ENCODE measurements at regions not wholly inside any gene's neighbourhood (a gene's known extent, or its start where the extent isn't known, plus 50 kb on each side); places are given as distances from the start of the nearest gene placed in this dataset.

- H3K4me2 ChIP-seq = no peak overlapping the region
Observed at GRCh38 chr13:64912141-64912540, 2318.0 kb downstream of the PCDH9 start.

More at GRCh38 chr13:64912141-64912540, 2318.0 kb downstream of the PCDH9 start:
- no peaks in the 10 kb centered on the region for H3K79me2 ChIP-seq (replicated peaks; ENCODE audit: insufficient read depth)
- H4K20me1 ChIP-seq (replicated peaks; ENCODE audit: insufficient read depth) = no peaks in the 10 kb centered on the region
- no peak overlapping the region for H3K4me3 ChIP-seq
- no peak overlapping the region for H3K27ac ChIP-seq (ENCODE audit: low read depth)
- no peak for TF ChIP-seq ZNF114 (CRISPR knock-in tag; IDR thresholded peaks at IDR 0.05)
- no peak for TF ChIP-seq ETS1 (IDR thresholded peaks at IDR 0.05)
- TF ChIP-seq ZNF462 (CRISPR knock-in tag; IDR thresholded peaks at IDR 0.05) = no peak
- no peak for TF ChIP-seq EZH2 (IDR thresholded peaks at IDR 0.05; ENCODE audit: low read depth, unreplicated experiment)
- no peak for TF ChIP-seq CTCF (conservative IDR thresholded peaks at IDR 0.05; ENCODE audit: low read depth in 2 of 2)
- no peak for TF ChIP-seq STAT1 (IDR thresholded peaks at IDR 0.05; ENCODE audit: unreplicated experiment)
- no peak for TF ChIP-seq ZNF331 (CRISPR knock-in tag; IDR thresholded peaks at IDR 0.05; ENCODE audit: low read depth)
- no peak for TF ChIP-seq CREB1 (CRISPR knock-in tag; IDR thresholded peaks at IDR 0.05; ENCODE audit: low read depth)
- TF ChIP-seq, protein P1, sequence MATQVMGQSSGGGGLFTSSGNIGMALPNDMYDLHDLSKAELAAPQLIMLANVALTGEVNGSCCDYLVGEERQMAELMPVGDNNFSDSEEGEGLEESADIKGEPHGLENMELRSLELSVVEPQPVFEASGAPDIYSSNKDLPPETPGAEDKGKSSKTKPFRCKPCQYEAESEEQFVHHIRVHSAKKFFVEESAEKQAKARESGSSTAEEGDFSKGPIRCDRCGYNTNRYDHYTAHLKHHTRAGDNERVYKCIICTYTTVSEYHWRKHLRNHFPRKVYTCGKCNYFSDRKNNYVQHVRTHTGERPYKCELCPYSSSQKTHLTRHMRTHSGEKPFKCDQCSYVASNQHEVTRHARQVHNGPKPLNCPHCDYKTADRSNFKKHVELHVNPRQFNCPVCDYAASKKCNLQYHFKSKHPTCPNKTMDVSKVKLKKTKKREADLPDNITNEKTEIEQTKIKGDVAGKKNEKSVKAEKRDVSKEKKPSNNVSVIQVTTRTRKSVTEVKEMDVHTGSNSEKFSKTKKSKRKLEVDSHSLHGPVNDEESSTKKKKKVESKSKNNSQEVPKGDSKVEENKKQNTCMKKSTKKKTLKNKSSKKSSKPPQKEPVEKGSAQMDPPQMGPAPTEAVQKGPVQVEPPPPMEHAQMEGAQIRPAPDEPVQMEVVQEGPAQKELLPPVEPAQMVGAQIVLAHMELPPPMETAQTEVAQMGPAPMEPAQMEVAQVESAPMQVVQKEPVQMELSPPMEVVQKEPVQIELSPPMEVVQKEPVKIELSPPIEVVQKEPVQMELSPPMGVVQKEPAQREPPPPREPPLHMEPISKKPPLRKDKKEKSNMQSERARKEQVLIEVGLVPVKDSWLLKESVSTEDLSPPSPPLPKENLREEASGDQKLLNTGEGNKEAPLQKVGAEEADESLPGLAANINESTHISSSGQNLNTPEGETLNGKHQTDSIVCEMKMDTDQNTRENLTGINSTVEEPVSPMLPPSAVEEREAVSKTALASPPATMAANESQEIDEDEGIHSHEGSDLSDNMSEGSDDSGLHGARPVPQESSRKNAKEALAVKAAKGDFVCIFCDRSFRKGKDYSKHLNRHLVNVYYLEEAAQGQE (IDR thresholded peaks at IDR 0.05; ENCODE audit: unreplicated experiment) = no peak
- no peak for TF ChIP-seq EZH2phosphoT487 (IDR thresholded peaks at IDR 0.05; ENCODE audit: unreplicated experiment)
- no peak for TF ChIP-seq POLR2AphosphoS5 (IDR thresholded peaks at IDR 0.05; ENCODE audit: low read depth)
- TF ChIP-seq JUNB (IDR thresholded peaks at IDR 0.05; ENCODE audit: unreplicated experiment) = no peak
- no peak for TF ChIP-seq NANOG (IDR thresholded peaks at IDR 0.05; ENCODE audit: borderline replicate concordance)
- Mint-ChIP-seq H3K4me1 (no peaks in the 10 kb centered on the region), H3K4me3 (no peak overlapping the region), H3K27me3 (ENCODE audit: insufficient read depth, low read depth, poor library complexity) (no peaks in the 10 kb centered on the region), H3K9me3 (no peaks in the 10 kb centered on the region; the same call in 2 of the 3 replicates), H3K36me3 (ENCODE audit: low read depth) (peaks cover 4% of the 10 kb centered on the region; the same call in 1 of the 3 replicates), H3K27ac (no peak overlapping the region)
- no peak for DNase-seq (ENCODE audit: low spot score)
- H3K9me2 ChIP-seq (ENCODE audit: insufficient read depth) = no peaks in the 10 kb centered on the region
- no peaks in the 10 kb centered on the region for H3K27me3 ChIP-seq (ENCODE audit: insufficient read depth)
- H3F3A ChIP-seq (replicated peaks; ENCODE audit: low read depth) = no peaks in the 10 kb centered on the region
- no peak for ATAC-seq
- no peak overlapping the region for H2AFZ ChIP-seq
- no peaks in the 10 kb centered on the region for H3K4me1 ChIP-seq (ENCODE audit: insufficient read depth)
- no peaks in the 10 kb centered on the region for H3K36me3 ChIP-seq (ENCODE audit: insufficient read depth)

Measured in GM23338 (cell line).